Psoas muscle (tissue), 7 donors: ENCODE measurements at regions not wholly inside any gene's neighbourhood (a gene's known extent, or its start where the extent isn't known, plus 50 kb on each side); places are given as distances from the start of the nearest gene placed in this dataset.
"Not testable (repeated sequence)": the region's sequence is repeated elsewhere in the genome, so short reads cannot be mapped to it uniquely, and the experiment has no call there.

ENCODE experiments used
- ATAC-seq, 4 donors: fragments of 200-7000 bp; cut with Tn5 transposase; one replicate each; pipeline ENCODE4 v1.9.1; 2020; ENCODE audit warnings: moderate library complexity in 3 of 4, mild to moderate bottlenecking in 2 of 4
- DNase-seq, 2 donors: peaks; one replicate each; pipeline ENCODE4 v3.0.0-alpha.2; 2020
- H3K27ac ChIP-seq: fragments of 200-600 bp; one replicate; pipeline ENCODE4 v1.8.0; 2022
- H3K27me3 ChIP-seq, 3 donors: fragments of 200-600 bp in 1 of 3; one replicate each; pipeline versions ENCODE4 v1.6.1 to v1.8.0; 2013 to 2022; ENCODE audit warnings: low read length in 2 of 3, mild to moderate bottlenecking in 2 of 3, moderate library complexity in 1 of 3; ENCODE audit not compliant: insufficient read depth in 3 of 3
- H3K36me3 ChIP-seq, 2 donors: fragments of 200-600 bp in 1 of 2; one replicate each; pipeline versions ENCODE4 v1.6.1 to v1.8.0; 2013 to 2022; ENCODE audit warnings: low read depth in 1 of 2, mild to moderate bottlenecking in 1 of 2, moderate library complexity in 1 of 2; ENCODE audit not compliant: insufficient read depth in 1 of 2
- H3K4me1 ChIP-seq: fragments of 200-600 bp; one replicate; pipeline ENCODE4 v1.8.0; 2022
- H3K4me3 ChIP-seq: fragments of 200-600 bp; one replicate; pipeline ENCODE4 v1.8.0; 2022; ENCODE audit warnings: mild to moderate bottlenecking
- H3K9me3 ChIP-seq: fragments of 200-600 bp; one replicate; pipeline ENCODE4 v1.8.0; 2022
- WGBS, 3 donors: extraction: QIAGEN DNeasy Blood & Tissue Kit; methylation state at CpG; one replicate each; pipeline versions ENCODE4 v1.1.6 to v1.1.7; 2013; 5-methylcytosine and 5-hydroxymethylcytosine counted together
- intact Hi-C, 2 donors: fragments of 100-400 bp; cut with DNase I; formaldehyde crosslinking; loops; one replicate each; pipeline versions ENCODE4 v1.11.0 to v1.14.2; 2022
- TF ChIP-seq, protein P1 (sequence below): fragments of 200-600 bp; IDR thresholded peaks from one replicate; pipeline ENCODE4 v1.8.0; 2022; ENCODE audit warnings: antibody characterized with exemption
- donor health status: healthy with polysubstance abuse.
- donor health status: DM: no; HTN: no; CAD: no; lungs with moderate emphysema.
- donor health status: Bipolar disorder and iron deficiency.
- donor health status: healthy.
- donor health status: DM: yes; HTN: yes; CAD: no.
- donor health status: DM: no; HTN: no; CAD: no.
- donor health status: DM: yes; HTN: yes; CAD: no.

DNA sequence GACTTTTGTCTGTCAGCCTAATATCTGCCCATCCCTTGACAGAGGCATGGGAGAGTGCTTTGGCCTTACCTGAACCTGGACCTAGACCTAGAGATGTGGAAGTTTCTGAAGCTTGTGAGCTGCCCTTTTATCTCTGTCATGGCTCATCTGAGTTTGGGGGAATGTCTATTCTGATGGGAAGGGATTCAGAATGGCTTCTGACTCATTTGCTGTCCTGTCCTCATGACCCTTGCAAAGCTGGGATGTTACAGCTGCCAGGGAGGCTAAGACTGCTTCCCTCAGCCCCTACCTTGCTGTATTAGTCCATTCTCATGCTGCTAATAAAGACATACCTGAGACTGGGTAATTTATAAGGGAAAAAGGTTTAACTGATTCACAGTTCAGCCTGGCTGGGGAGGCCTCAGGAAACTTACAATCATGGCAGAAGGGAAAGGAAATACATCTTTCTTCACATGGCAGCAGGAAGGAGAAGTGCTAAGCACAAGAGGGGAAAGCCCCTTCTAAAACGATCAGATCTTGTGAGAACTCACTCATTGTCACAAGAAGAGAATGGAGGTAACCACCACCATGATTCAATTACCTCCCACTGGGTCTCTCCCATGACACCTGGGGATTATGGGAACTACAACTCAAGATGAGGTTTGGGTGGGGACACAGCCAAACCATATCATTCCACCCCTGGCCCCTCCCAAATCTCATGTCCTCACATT lies 252.2 kb downstream of the ERMARD start:
- TF ChIP-seq, protein P1, sequence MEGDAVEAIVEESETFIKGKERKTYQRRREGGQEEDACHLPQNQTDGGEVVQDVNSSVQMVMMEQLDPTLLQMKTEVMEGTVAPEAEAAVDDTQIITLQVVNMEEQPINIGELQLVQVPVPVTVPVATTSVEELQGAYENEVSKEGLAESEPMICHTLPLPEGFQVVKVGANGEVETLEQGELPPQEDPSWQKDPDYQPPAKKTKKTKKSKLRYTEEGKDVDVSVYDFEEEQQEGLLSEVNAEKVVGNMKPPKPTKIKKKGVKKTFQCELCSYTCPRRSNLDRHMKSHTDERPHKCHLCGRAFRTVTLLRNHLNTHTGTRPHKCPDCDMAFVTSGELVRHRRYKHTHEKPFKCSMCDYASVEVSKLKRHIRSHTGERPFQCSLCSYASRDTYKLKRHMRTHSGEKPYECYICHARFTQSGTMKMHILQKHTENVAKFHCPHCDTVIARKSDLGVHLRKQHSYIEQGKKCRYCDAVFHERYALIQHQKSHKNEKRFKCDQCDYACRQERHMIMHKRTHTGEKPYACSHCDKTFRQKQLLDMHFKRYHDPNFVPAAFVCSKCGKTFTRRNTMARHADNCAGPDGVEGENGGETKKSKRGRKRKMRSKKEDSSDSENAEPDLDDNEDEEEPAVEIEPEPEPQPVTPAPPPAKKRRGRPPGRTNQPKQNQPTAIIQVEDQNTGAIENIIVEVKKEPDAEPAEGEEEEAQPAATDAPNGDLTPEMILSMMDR, result no peak
- no peak overlapping the region for H3K4me3 ChIP-seq
- DNase-seq (no peak), ATAC-seq (no peak)
- WGBS, 3 donors, result 40 to 77% (median 50%) methylated on average over 1 of the region's 1 CpG
- H3K4me1 ChIP-seq, result no peaks in the 10 kb centered on the region
- H3K27ac ChIP-seq, result no peak overlapping the region
- peaks cover 4% of the 10 kb centered on the region for H3K9me3 ChIP-seq
- no peaks in the 10 kb centered on the region for H3K36me3 ChIP-seq
- intact Hi-C loops, result no loop called here
- no peaks in the 10 kb centered on the region for H3K27me3 ChIP-seq

- ATAC-seq, result peak in 1 of 4 donors; percentile 16
- intact Hi-C loops, result no loop called here
- Histone ChIP-seq H3K9me3 (peaks cover 4% of the 10 kb centered on the region), H3K4me3 (no peak overlapping the region), H3K27me3 (no peaks in the 10 kb centered on the region), H3K4me1 (no peaks in the 10 kb centered on the region), H3K36me3 (no peaks in the 10 kb centered on the region), H3K27ac (no peak overlapping the region)
- TF ChIP-seq, protein P1, result peak; percentile 10
- WGBS, 3 donors, result 86 to 97% (median 89%) methylated on average over 3 of the region's 3 CpGs
- no peak for DNase-seq
Observed at GRCh38 chr6:170003027-170003426, 251.6 kb downstream of the ERMARD start.

- H3K36me3 ChIP-seq, H3K27ac ChIP-seq, DNase-seq, H3K9me3 ChIP-seq, intact Hi-C loops, H3K27me3 ChIP-seq, H3K4me1 ChIP-seq, ATAC-seq, H3K4me3 ChIP-seq: not testable (repeated sequence)
Observed at GRCh38 chr6:170001782-170002181, 250.4 kb downstream of the ERMARD start.

DNA sequence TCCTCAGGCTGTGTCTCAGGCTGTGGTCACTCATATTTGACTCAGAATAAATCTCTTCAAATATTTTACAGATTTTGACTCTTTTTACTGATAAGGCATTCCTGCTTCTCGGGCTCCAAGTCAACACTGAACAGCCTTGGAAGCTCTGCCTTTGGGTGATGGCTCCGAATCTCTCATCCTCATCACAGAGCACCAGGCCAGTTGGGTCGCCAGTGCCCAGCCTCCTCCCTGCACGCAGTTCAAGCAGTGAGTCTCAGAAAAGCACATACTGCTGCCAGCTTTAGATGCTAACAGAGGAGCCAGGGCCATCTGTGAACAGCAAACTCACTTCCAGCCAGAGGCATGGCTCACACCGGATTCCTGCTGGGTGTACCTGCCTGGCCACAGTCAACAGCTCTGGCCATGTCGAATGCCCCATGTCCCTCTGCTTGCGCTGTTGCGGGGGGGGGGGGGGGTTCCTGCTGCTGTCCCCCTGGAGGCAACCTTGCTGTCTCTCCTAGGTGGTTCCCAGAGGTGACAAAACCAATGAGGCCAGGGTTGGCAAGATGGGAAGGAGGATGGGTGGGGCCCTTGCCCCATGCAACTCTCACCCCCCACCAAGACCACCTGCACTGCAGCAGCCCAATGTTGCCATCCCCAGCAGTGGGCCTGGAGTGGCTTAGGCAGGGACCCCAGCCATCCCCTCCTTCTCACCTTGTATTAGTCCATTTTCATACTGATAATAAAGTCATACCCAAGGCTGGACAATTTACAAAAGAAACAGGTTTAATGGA lies 248.8 kb downstream of the ERMARD start:
- Histone ChIP-seq H3K4me1 (no peaks in the 10 kb centered on the region), H3K27ac (no peak overlapping the region), H3K4me3 (no peak overlapping the region), H3K36me3 (no peaks in the 10 kb centered on the region), H3K27me3 (no peaks in the 10 kb centered on the region), H3K9me3 (peaks cover 4% of the 10 kb centered on the region)
- ATAC-seq (no peak), DNase-seq (no peak)
- intact Hi-C loops, result no loop called here
- TF ChIP-seq, protein P1, result no peak
- 81 to 88% (median 83%) methylated on average over 8 of the region's 8 CpGs for WGBS, 3 donors

DNA sequence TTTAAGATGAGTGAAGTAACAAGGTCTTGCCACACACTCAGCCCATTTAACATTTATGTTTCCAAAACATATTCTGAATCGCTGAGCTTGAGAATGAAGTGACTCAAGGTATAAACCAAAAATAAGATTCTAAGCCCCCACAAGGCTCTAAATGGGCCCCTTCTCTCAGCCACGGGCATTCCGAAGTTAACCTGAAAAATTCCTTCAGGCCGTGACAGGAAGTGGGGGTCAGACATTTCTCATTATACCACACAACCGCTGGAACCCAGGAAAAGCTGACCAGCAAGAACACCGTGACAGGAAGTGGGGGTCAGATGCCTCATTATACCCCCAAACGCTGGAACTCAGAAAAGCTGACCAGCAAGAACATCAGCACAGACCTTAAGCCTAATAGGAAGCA lies 247.9 kb downstream of the ERMARD start:
- Histone ChIP-seq H3K27me3 (no peaks in the 10 kb centered on the region), H3K36me3 (no peaks in the 10 kb centered on the region), H3K9me3 (peaks cover 4% of the 10 kb centered on the region), H3K4me3 (no peak overlapping the region), H3K4me1 (no peaks in the 10 kb centered on the region), H3K27ac (no peak overlapping the region)
- intact Hi-C loops, result no loop called here
- TF ChIP-seq, protein P1, result no peak
- WGBS, 3 donors, result 73% methylated on average over 7 of the region's 7 CpGs
- DNase-seq, result no peak
- no peak for ATAC-seq
